Stimulated activated naive B cell treated with anti-CD40 and anti-IgM and Interleukin-4, amounts not matched to agents 10 μg/mL and 1 μg/mL and 100 μg/mL, for 72 hours (primary cell): ENCODE measurements at regions not wholly inside any gene's neighbourhood (a gene's known extent, or its start where the extent isn't known, plus 50 kb on each side); places are given as distances from the start of the nearest gene placed in this dataset.
"Not testable (repeated sequence)": the region's sequence is repeated elsewhere in the genome, so short reads cannot be mapped to it uniquely, and the experiment has no call there.

Source experiments
- ATAC-seq, 2 donors: fragments of 150-1000 bp; cut with Tn5 transposase; replicated peaks; 2 replicates each; pipeline ENCODE4 v1.10.0; 2021; ENCODE audit warnings: moderate library complexity in 1 of 2
- DNase-seq: peaks from one replicate; pipeline ENCODE4 v3.0.0; 2021
- H3K27ac Mint-ChIP-seq: one replicate; pipeline ENCODE4 v1.8.0; 2022; ENCODE audit warnings: mild to moderate bottlenecking, mixed read lengths
- H3K27me3 Mint-ChIP-seq, 2 donors: one replicate each; pipeline ENCODE4 v1.8.0; 2022; ENCODE audit warnings: mixed read lengths in 2 of 2
- H3K36me3 Mint-ChIP-seq, 2 donors: one replicate each; pipeline ENCODE4 v1.8.0; 2022; ENCODE audit warnings: mixed read lengths in 2 of 2, mild to moderate bottlenecking in 1 of 2
- H3K4me1 Mint-ChIP-seq, 2 donors: one replicate each; pipeline ENCODE4 v1.8.0; 2022; ENCODE audit warnings: mixed read lengths in 2 of 2, mild to moderate bottlenecking in 1 of 2
- H3K4me3 Mint-ChIP-seq, 2 donors: one replicate each; pipeline ENCODE4 v1.8.0; 2022; ENCODE audit warnings: mild to moderate bottlenecking in 2 of 2, mixed read lengths in 2 of 2, moderate library complexity in 1 of 2
- H3K9me3 Mint-ChIP-seq, 2 donors: one replicate each; pipeline ENCODE4 v1.8.0; 2022; ENCODE audit warnings: mixed read lengths in 2 of 2, mild to moderate bottlenecking in 1 of 2

- no peaks in the 10 kb centered on the region for H3K9me3 Mint-ChIP-seq
- H3K36me3 Mint-ChIP-seq, result no peaks in the 10 kb centered on the region
- ATAC-seq, result no peak
- no peaks in the 10 kb centered on the region for H3K27me3 Mint-ChIP-seq
- DNase-seq, result no peak
- H3K4me3 Mint-ChIP-seq, result no peak overlapping the region
- H3K4me1 Mint-ChIP-seq, result no peaks in the 10 kb centered on the region
- no peak overlapping the region for H3K27ac Mint-ChIP-seq
Observed at GRCh38 chr6:23532227-23532626, 593.8 kb upstream of the NRSN1 start.

GRCh38 chr6:23533311-23533710 lies 592.7 kb upstream of the NRSN1 start:
- H3K36me3 Mint-ChIP-seq, result no peaks in the 10 kb centered on the region
- H3K4me1 Mint-ChIP-seq, result no peaks in the 10 kb centered on the region
- H3K9me3 Mint-ChIP-seq, result no peaks in the 10 kb centered on the region
- ATAC-seq (no peak), DNase-seq (no peak)
- no peak overlapping the region for H3K27ac Mint-ChIP-seq
- no peaks in the 10 kb centered on the region for H3K27me3 Mint-ChIP-seq
- H3K4me3 Mint-ChIP-seq, result no peak overlapping the region

GRCh38 chr6:23533944-23534343 lies 592.1 kb upstream of the NRSN1 start:
- no peak overlapping the region for H3K4me3 Mint-ChIP-seq
- no peaks in the 10 kb centered on the region for H3K4me1 Mint-ChIP-seq
- H3K27me3 Mint-ChIP-seq, result no peaks in the 10 kb centered on the region
- no peak for ATAC-seq
- DNase-seq, result no peak
- H3K9me3 Mint-ChIP-seq, result no peaks in the 10 kb centered on the region
- H3K27ac Mint-ChIP-seq, result no peak overlapping the region
- H3K36me3 Mint-ChIP-seq, result no peaks in the 10 kb centered on the region

- Mint-ChIP-seq H3K27ac (no peak overlapping the region), H3K4me3 (no peak overlapping the region), H3K27me3 (no peaks in the 10 kb centered on the region), H3K9me3 (no peaks in the 10 kb centered on the region), H3K36me3 (no peaks in the 10 kb centered on the region), H3K4me1 (no peaks in the 10 kb centered on the region)
- DNase-seq (no peak), ATAC-seq (no peak)
Observed at GRCh38 chr6:23534351-23534750, 591.7 kb upstream of the NRSN1 start.

- no peaks in the 10 kb centered on the region for H3K27me3 Mint-ChIP-seq
- DNase-seq, result no peak
Observed at GRCh38 chr6:23535101-23535500, 590.9 kb upstream of the NRSN1 start.

GRCh38 chr6:23537828-23538227 lies 588.2 kb upstream of the NRSN1 start:
- Mint-ChIP-seq H3K4me3 (no peak overlapping the region), H3K4me1 (no peaks in the 10 kb centered on the region), H3K27me3 (no peaks in the 10 kb centered on the region), H3K9me3 (no peaks in the 10 kb centered on the region), H3K27ac (no peak overlapping the region), H3K36me3 (no peaks in the 10 kb centered on the region)
- no peak for ATAC-seq
- no peak for DNase-seq

More at GRCh38 chr6:23535101-23535500, 590.9 kb upstream of the NRSN1 start:
- Mint-ChIP-seq H3K36me3 (no peaks in the 10 kb centered on the region), H3K4me3 (no peak overlapping the region), H3K27ac (no peak overlapping the region), H3K4me1 (no peaks in the 10 kb centered on the region), H3K9me3 (no peaks in the 10 kb centered on the region)
- no peak for ATAC-seq

GRCh38 chr6:23547851-23548250 lies 578.2 kb upstream of the NRSN1 start:
- Mint-ChIP-seq H3K9me3 (peaks cover 0 to 2% of the 10 kb centered on the region in 2 donors), H3K27ac (no peak overlapping the region), H3K4me3 (no peak overlapping the region), H3K36me3 (no peaks in the 10 kb centered on the region), H3K4me1 (no peaks in the 10 kb centered on the region), H3K27me3 (no peaks in the 10 kb centered on the region)
- DNase-seq (no peak), ATAC-seq (no peak)

GRCh38 chr6:23554953-23555352 lies 571.1 kb upstream of the NRSN1 start:
- H3K4me1 Mint-ChIP-seq, result not testable (repeated sequence)

GRCh38 chr6:23559587-23560343 lies 566.2 kb upstream of the NRSN1 start:
- H3K9me3 Mint-ChIP-seq, result peaks cover 7 to 16% of the 10 kb centered on the region in 2 donors
- H3K36me3 Mint-ChIP-seq, result no peaks in the 10 kb centered on the region
- no peak overlapping the region for H3K27ac Mint-ChIP-seq
- DNase-seq (no peak), ATAC-seq (no peak)
- H3K27me3 Mint-ChIP-seq, result no peaks in the 10 kb centered on the region
- no peak overlapping the region for H3K4me3 Mint-ChIP-seq
- H3K4me1 Mint-ChIP-seq, result no peaks in the 10 kb centered on the region

More at GRCh38 chr6:23554953-23555352, 571.1 kb upstream of the NRSN1 start:
- not testable (repeated sequence) for H3K27ac Mint-ChIP-seq, H3K4me3 Mint-ChIP-seq, ATAC-seq, DNase-seq, H3K27me3 Mint-ChIP-seq, H3K36me3 Mint-ChIP-seq
- peaks cover 6 to 12% of the 10 kb centered on the region in 2 donors for H3K9me3 Mint-ChIP-seq

- ATAC-seq (no peak), DNase-seq (no peak)
- Mint-ChIP-seq H3K27ac (no peak overlapping the region), H3K36me3 (no peaks in the 10 kb centered on the region), H3K9me3 (peaks cover 0 to 10% of the 10 kb centered on the region in 2 donors), H3K4me3 (no peak overlapping the region), H3K4me1 (no peaks in the 10 kb centered on the region), H3K27me3 (no peaks in the 10 kb centered on the region)
Observed at GRCh38 chr6:23561732-23562131, 564.3 kb upstream of the NRSN1 start.

GRCh38 chr6:23562554-23562953 lies 563.5 kb upstream of the NRSN1 start:
- no peak for DNase-seq
- Mint-ChIP-seq H3K27me3 (no peaks in the 10 kb centered on the region), H3K36me3 (no peaks in the 10 kb centered on the region), H3K4me3 (no peak overlapping the region), H3K27ac (no peak overlapping the region), H3K9me3 (peaks cover 0 to 10% of the 10 kb centered on the region in 2 donors), H3K4me1 (no peaks in the 10 kb centered on the region)
- ATAC-seq, result no peak

- Mint-ChIP-seq H3K4me1 (no peaks in the 10 kb centered on the region), H3K27me3 (no peaks in the 10 kb centered on the region), H3K36me3 (no peaks in the 10 kb centered on the region), H3K27ac (no peak overlapping the region), H3K9me3 (peaks cover 0 to 10% of the 10 kb centered on the region in 2 donors), H3K4me3 (no peak overlapping the region)
- DNase-seq, result no peak
- no peak for ATAC-seq
Observed at GRCh38 chr6:23563323-23563722, 562.7 kb upstream of the NRSN1 start.

GRCh38 chr6:23566418-23566817 lies 559.6 kb upstream of the NRSN1 start:
- Mint-ChIP-seq H3K4me1 (no peaks in the 10 kb centered on the region), H3K4me3 (no peak overlapping the region), H3K27ac (no peak overlapping the region)

GRCh38 chr6:23568292-23568691 lies 557.7 kb upstream of the NRSN1 start:
- H3K4me3 Mint-ChIP-seq, result no peak overlapping the region
- no peaks in the 10 kb centered on the region for H3K36me3 Mint-ChIP-seq
- DNase-seq, result no peak
- H3K9me3 Mint-ChIP-seq, result peaks cover 3 to 7% of the 10 kb centered on the region in 2 donors
- no peak for ATAC-seq
- H3K4me1 Mint-ChIP-seq, result no peaks in the 10 kb centered on the region
- H3K27ac Mint-ChIP-seq, result no peak overlapping the region
- no peaks in the 10 kb centered on the region for H3K27me3 Mint-ChIP-seq

More at GRCh38 chr6:23566418-23566817, 559.6 kb upstream of the NRSN1 start:
- no peaks in the 10 kb centered on the region for H3K36me3 Mint-ChIP-seq
- DNase-seq (no peak), ATAC-seq (no peak)
- peaks cover 0 to 10% of the 10 kb centered on the region in 2 donors for H3K9me3 Mint-ChIP-seq
- H3K27me3 Mint-ChIP-seq, result no peaks in the 10 kb centered on the region

- no peak overlapping the region for H3K27ac Mint-ChIP-seq
- ATAC-seq (no peak), DNase-seq (no peak)
- no peaks in the 10 kb centered on the region for H3K27me3 Mint-ChIP-seq
- H3K9me3 Mint-ChIP-seq, result peaks cover 2 to 3% of the 10 kb centered on the region in 2 donors
- no peaks in the 10 kb centered on the region for H3K4me1 Mint-ChIP-seq
- H3K36me3 Mint-ChIP-seq, result peaks cover 0 to 2% of the 10 kb centered on the region in 2 donors
- no peak overlapping the region for H3K4me3 Mint-ChIP-seq
Observed at GRCh38 chr6:23584134-23584763, 541.8 kb upstream of the NRSN1 start.
